Gastrocnemius medialis (tissue), 4 donors: ENCODE measurements at regions not wholly inside any gene's neighbourhood (a gene's known extent, or its start where the extent isn't known, plus 50 kb on each side); places are given as distances from the start of the nearest gene placed in this dataset.

Source experiments
- ATAC-seq, 2 donors: fragments of 150-250 bp; one replicate each; pipeline ENCODE4 v1.9.1; 2016
- DNase-seq, 2 donors: peaks; one replicate each; pipeline ENCODE4 v3.0.0-alpha.2; 2019
- H3K27ac ChIP-seq, 4 donors: fragments of 200-600 bp; sonication (generic); 1 replicate in 1 of 4; 2 replicates in 3 of 4; pipeline ENCODE4 v1.5.1; 2016 to 2018; ENCODE audit warnings: mild to moderate bottlenecking in 2 of 4, moderate library complexity in 1 of 4
- H3K27me3 ChIP-seq, 3 donors: fragments of 200-600 bp; sonication (generic) in 2 of 3; 1 replicate in 1 of 3; 2 replicates in 2 of 3; pipeline versions ENCODE4 v1.5.1 to v1.6.0; 2016 to 2019; ENCODE audit warnings: mild to moderate bottlenecking in 1 of 3, moderate library complexity in 1 of 3
- H3K36me3 ChIP-seq, 2 donors: fragments of 200-600 bp; sonication (generic) in 1 of 2; one replicate each; pipeline ENCODE4 v1.5.1; 2017 to 2018
- H3K4me1 ChIP-seq, 2 donors: fragments of 200-600 bp; sonication (generic) in 1 of 2; one replicate each; pipeline ENCODE4 v1.5.1; 2016 to 2017; ENCODE audit warnings: mild to moderate bottlenecking in 2 of 2
- H3K4me3 ChIP-seq, 4 donors: fragments of 200-600 bp; sonication (generic) in 3 of 4; 1 replicate in 1 of 4; 2 replicates in 3 of 4; pipeline ENCODE4 v1.5.1; 2016 to 2019; ENCODE audit warnings: mild to moderate bottlenecking in 2 of 4
- H3K9me3 ChIP-seq, 3 donors: fragments of 200-600 bp; sonication (generic) in 2 of 3; 1 replicate in 1 of 3; 2 replicates in 2 of 3; pipeline ENCODE4 v1.5.1; 2016 to 2019
- POLR2A ChIP-seq, 2 donors: fragments of 450-650 bp; IDR thresholded peaks; one replicate each; pipeline ENCODE4 v1.6.1; 2017; ENCODE audit warnings: antibody characterized with exemption in 2 of 2, mild to moderate bottlenecking in 2 of 2, moderate library complexity in 2 of 2
- in situ Hi-C, 4 donors: fragments of 200-750 bp; cut with MboI; loops; one replicate each; pipeline versions ENCODE4 v1.15.0 to v1.8.0; 2017; ENCODE audit warnings: low sequenced_read_pairs in 4 of 4
- intact Hi-C: fragments of 100-400 bp; cut with DNase I; formaldehyde crosslinking; loops from one replicate; pipeline ENCODE4 v1.15.1; 2023; ENCODE audit warnings: low total_unique reads
- TF ChIP-seq, protein P1 (sequence below), 5 experiments: fragments of 450-650 bp in 3 of 5; fragments of 200-600 bp in 2 of 5; sonication (generic) in 2 of 5; IDR thresholded peaks in 4 of 5; conservative IDR thresholded peaks in 1 of 5; 1 replicate in 4 of 5; 2 replicates in 1 of 5; pipeline ENCODE4 v1.5.1; 2016 to 2019; ENCODE audit warnings: antibody characterized with exemption in 5 of 5, mild to moderate bottlenecking in 3 of 5, moderate library complexity in 3 of 5

DNA sequence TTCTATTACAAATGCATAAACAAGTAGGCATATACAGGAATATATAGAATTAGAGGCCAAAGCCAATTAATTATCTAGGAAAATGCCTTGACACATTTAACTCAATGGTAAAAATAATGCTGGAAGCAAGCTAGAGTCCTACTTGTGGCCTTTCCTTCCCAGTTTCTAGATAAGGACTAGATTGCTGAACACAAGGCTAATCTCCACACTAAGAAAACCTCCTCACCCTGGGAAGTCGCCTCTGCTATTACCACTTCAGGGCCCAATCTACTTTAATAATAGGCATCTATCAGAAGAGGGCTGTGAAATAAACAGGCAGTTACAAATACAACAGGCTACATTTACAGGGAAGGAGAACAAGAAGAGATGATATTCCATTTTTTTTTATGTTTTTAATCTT lies 80.5 kb upstream of the PRICKLE2 start:
- ATAC-seq (no peak), DNase-seq (no peak)
- no peak overlapping the region for H3K4me3 ChIP-seq
- in situ Hi-C loops (no loop called here), intact Hi-C loops (no loop called here)
- H3K36me3 ChIP-seq, result no peaks in the 10 kb centered on the region
- no peaks in the 10 kb centered on the region for H3K4me1 ChIP-seq
- TF ChIP-seq, protein P1, sequence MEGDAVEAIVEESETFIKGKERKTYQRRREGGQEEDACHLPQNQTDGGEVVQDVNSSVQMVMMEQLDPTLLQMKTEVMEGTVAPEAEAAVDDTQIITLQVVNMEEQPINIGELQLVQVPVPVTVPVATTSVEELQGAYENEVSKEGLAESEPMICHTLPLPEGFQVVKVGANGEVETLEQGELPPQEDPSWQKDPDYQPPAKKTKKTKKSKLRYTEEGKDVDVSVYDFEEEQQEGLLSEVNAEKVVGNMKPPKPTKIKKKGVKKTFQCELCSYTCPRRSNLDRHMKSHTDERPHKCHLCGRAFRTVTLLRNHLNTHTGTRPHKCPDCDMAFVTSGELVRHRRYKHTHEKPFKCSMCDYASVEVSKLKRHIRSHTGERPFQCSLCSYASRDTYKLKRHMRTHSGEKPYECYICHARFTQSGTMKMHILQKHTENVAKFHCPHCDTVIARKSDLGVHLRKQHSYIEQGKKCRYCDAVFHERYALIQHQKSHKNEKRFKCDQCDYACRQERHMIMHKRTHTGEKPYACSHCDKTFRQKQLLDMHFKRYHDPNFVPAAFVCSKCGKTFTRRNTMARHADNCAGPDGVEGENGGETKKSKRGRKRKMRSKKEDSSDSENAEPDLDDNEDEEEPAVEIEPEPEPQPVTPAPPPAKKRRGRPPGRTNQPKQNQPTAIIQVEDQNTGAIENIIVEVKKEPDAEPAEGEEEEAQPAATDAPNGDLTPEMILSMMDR (IDR thresholded peaks at IDR 0.05 in 4 of 5, conservative IDR thresholded peaks at IDR 0.05 in 1 of 5), result no peak
- no peak for TF ChIP-seq POLR2A (IDR thresholded peaks at IDR 0.05)
- H3K27me3 ChIP-seq, result no peaks in the 10 kb centered on the region
- no peaks in the 10 kb centered on the region for H3K9me3 ChIP-seq
- H3K27ac ChIP-seq, result no peak overlapping the region

DNA sequence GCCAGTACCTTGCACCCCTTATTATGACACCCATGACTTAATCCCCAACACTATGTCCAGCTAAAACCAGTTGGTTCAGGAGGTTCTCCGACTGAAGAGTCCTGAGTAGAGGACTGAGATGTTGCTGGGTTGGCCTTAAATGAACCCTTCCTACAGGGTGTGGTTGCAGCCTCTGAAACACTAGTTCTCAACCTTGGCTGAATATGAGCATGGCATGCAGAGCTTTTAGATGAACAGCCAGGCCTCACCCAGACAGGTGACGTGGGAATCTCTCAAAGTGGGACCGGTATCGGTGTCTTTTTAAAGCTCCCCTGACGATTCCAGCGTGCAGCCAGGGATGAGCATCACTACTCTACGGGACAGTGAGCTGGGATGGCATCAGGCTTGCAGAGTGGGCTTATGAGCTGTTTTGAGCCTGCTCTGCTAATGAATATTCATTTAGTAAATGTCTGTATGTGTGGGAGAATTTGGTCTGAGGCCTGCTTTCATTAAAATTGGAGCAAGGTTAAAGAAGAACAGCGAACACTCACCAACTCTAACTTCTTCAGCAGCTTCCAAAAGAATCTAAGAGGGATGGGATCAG lies 79.7 kb upstream of the PRICKLE2 start:
- Histone ChIP-seq H3K4me3 (no peak overlapping the region), H3K9me3 (no peaks in the 10 kb centered on the region), H3K36me3 (no peaks in the 10 kb centered on the region), H3K27ac (no peak overlapping the region), H3K27me3 (no peaks in the 10 kb centered on the region), H3K4me1 (no peaks in the 10 kb centered on the region)
- no peak for TF ChIP-seq POLR2A (IDR thresholded peaks at IDR 0.05)
- TF ChIP-seq, protein P1 (IDR thresholded peaks at IDR 0.05 in 4 of 5, conservative IDR thresholded peaks at IDR 0.05 in 1 of 5), result no peak
- intact Hi-C loops (no loop called here), in situ Hi-C loops (no loop called here)
- no peak for DNase-seq
- ATAC-seq, result no peak

DNA sequence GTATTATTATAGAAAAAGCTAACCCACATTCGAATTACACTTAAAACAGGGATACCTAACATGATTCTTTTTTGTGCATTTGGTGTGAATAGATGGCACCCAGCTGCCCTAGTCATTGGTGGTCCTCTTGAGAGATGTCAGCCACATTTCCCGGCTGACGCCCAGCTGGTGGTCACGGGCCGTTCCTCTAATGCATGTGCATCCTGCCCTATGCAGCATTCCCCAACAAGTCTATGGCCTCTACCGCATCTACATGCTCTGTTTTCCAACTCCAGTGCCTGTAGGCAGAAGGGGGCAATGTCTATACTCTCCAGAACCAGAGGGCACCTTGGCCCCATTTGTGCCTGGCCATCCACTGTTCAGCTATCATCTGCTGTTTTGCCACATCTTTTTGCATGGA lies 78.6 kb upstream of the PRICKLE2 start:
- DNase-seq (no peak), ATAC-seq (no peak)
- no peak overlapping the region for H3K27ac ChIP-seq
- no peak overlapping the region for H3K4me3 ChIP-seq
- H3K4me1 ChIP-seq, result no peaks in the 10 kb centered on the region
- in situ Hi-C loops, result no loop called here
- H3K9me3 ChIP-seq, result no peaks in the 10 kb centered on the region
- H3K27me3 ChIP-seq, result no peaks in the 10 kb centered on the region
- TF ChIP-seq, protein P1 (IDR thresholded peaks at IDR 0.05 in 4 of 5, conservative IDR thresholded peaks at IDR 0.05 in 1 of 5), result no peak
- TF ChIP-seq POLR2A (IDR thresholded peaks at IDR 0.05), result no peak
- no peaks in the 10 kb centered on the region for H3K36me3 ChIP-seq
- intact Hi-C loops, result no loop called here

DNA sequence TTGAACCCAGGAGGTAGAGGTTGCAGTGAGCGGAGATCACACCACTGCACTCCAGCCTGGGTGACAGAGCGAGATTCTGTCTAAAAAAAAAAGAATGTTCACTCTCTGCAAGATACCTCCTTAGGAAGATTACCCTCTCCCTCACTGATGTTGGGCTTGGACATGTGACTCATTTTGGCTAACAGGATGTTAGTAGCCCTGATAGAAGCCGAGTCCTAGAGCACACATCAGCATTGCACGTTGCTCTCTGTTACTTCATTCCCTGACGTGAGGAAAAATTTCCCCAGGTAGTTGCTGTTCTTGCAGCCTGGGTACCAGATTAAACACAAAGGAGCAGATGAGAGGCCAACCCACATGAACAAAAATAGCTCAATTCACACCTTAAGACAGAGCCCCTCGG lies 78.1 kb upstream of the PRICKLE2 start:
- Histone ChIP-seq H3K27ac (no peak overlapping the region), H3K4me3 (no peak overlapping the region), H3K36me3 (no peaks in the 10 kb centered on the region), H3K9me3 (no peaks in the 10 kb centered on the region), H3K4me1 (no peaks in the 10 kb centered on the region), H3K27me3 (no peaks in the 10 kb centered on the region)
- intact Hi-C loops (no loop called here), in situ Hi-C loops (no loop called here)
- no peak for TF ChIP-seq POLR2A (IDR thresholded peaks at IDR 0.05)
- TF ChIP-seq, protein P1 (IDR thresholded peaks at IDR 0.05 in 4 of 5, conservative IDR thresholded peaks at IDR 0.05 in 1 of 5), result no peak
- DNase-seq (no peak), ATAC-seq (no peak)

DNA sequence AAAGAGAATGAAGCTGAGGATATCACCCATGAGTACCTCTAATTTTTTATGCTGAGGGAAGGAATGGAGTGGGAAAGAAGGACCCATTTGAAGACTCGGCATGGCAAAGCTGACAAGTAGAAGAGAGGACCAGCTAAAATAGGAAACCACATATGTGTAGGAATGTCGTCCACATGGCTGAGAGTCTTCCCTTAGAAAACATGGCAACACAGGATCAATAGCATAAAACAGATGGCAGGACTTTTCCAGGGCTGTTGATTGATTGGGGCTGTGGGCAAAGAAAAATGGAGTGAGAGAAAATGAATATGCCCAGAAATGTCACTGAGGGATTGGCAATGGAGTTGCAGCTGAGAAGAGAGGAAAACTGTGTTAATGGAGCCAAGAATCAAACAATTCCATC lies 76.2 kb upstream of the PRICKLE2 start:
- Histone ChIP-seq H3K4me3 (no peak overlapping the region), H3K4me1 (no peaks in the 10 kb centered on the region), H3K27ac (no peak overlapping the region), H3K9me3 (no peaks in the 10 kb centered on the region), H3K36me3 (no peaks in the 10 kb centered on the region), H3K27me3 (no peaks in the 10 kb centered on the region)
- DNase-seq (no peak), ATAC-seq (no peak)
- intact Hi-C loops (no loop called here), in situ Hi-C loops (no loop called here)
- TF ChIP-seq POLR2A (IDR thresholded peaks at IDR 0.05), result no peak
- TF ChIP-seq, protein P1 (IDR thresholded peaks at IDR 0.05 in 4 of 5, conservative IDR thresholded peaks at IDR 0.05 in 1 of 5), result no peak
